ENCODE measurements at regions not wholly inside any gene's neighbourhood (a gene's known extent, or its start where the extent isn't known, plus 50 kb on each side); places are given as distances from the start of the nearest gene placed in this dataset.
A peak's percentile ranks its signal among the peaks of the same experiment; 100 is the strongest.

- Histone ChIP-seq H3K4me1 (ENCODE audit: control insufficient read depth, insufficient read depth, low read length, unreplicated experiment) (peaks cover 7% of the 10 kb centered on the region), H2AFZ (ENCODE audit: low read length, unreplicated experiment) (peak overlapping the region; percentile 60), H3K79me2 (ENCODE audit: control insufficient read depth, insufficient read depth, low read length, unreplicated experiment) (no peaks in the 10 kb centered on the region), H3K27ac (ENCODE audit: low read depth, low read length) (no peak overlapping the region), H3K4me3 (ENCODE audit: low read depth, low read length) (no peak overlapping the region), H3K36me3 (ENCODE audit: insufficient read depth, low read length) (no peaks in the 10 kb centered on the region), H3K27me3 (ENCODE audit: insufficient read depth, low read length) (no peaks in the 10 kb centered on the region)
Observed at GRCh38 chr13:73259061-73260017, 200.5 kb downstream of the KLF5 start.

DNA sequence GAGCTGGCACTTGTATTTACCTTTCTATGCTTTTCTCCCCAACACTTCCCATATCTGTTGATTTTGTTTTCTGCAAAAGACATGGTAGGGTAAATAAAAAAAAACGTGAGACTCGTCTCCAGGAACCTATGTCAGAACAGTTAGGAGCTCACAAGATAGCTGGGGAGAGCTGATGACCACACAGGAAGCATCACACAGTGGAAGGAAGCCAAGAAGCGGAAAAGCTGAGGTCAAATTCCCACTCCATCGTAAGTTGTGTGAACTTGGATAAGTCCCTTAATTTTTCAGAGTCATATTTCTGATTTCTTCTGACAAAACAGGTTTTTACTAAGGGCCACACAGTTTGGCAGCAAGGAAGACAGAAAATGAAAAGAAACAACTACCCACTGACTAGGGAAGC, 199.6 kb downstream of the KLF5 start:
- peaks cover 7% of the 10 kb centered on the region for H3K4me1 ChIP-seq (ENCODE audit: control insufficient read depth, insufficient read depth, low read length, unreplicated experiment)
- no peak overlapping the region for H3K4me3 ChIP-seq (ENCODE audit: low read depth, low read length)
- H3K27me3 ChIP-seq (ENCODE audit: insufficient read depth, low read length), result no peaks in the 10 kb centered on the region
- H3K27ac ChIP-seq (ENCODE audit: low read depth, low read length), result no peak overlapping the region
- H3K79me2 ChIP-seq (ENCODE audit: control insufficient read depth, insufficient read depth, low read length, unreplicated experiment), result no peaks in the 10 kb centered on the region
- H2AFZ ChIP-seq (ENCODE audit: low read length, unreplicated experiment), result no peak overlapping the region
- H3K36me3 ChIP-seq (ENCODE audit: insufficient read depth, low read length), result no peaks in the 10 kb centered on the region

DNA sequence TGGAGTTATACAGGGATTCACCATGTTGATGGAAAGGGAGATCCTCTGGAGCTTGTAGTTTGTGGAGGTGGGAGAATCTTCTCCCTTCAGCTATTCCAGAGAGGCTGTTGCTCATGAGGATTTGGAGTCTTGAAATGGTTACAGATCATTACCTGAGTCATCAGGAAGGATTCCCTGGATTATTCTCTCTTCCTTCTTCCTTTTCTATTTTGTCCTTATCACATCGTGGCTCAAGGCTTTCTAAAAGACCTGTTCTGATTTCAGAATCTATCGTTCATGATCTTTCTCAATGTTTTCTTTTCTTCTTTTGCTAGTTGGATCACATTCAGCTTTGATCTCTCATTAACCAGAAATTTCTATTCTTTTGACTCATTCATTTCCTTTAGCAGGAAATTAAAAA, 196.0 kb downstream of the KLF5 start:
- Histone ChIP-seq H3K27me3 (ENCODE audit: insufficient read depth, low read length) (no peaks in the 10 kb centered on the region), H3K27ac (ENCODE audit: low read depth, low read length) (no peak overlapping the region), H3K4me1 (ENCODE audit: control insufficient read depth, insufficient read depth, low read length, unreplicated experiment) (peaks cover 7% of the 10 kb centered on the region), H2AFZ (ENCODE audit: low read length, unreplicated experiment) (peak overlapping the region; percentile 36), H3K4me3 (ENCODE audit: low read depth, low read length) (no peak overlapping the region), H3K36me3 (ENCODE audit: insufficient read depth, low read length) (no peaks in the 10 kb centered on the region), H3K79me2 (ENCODE audit: control insufficient read depth, insufficient read depth, low read length, unreplicated experiment) (no peaks in the 10 kb centered on the region)

- H3K79me2 ChIP-seq (ENCODE audit: control insufficient read depth, insufficient read depth, low read length, unreplicated experiment), result no peaks in the 10 kb centered on the region
- no peak overlapping the region for H3K27ac ChIP-seq (ENCODE audit: low read depth, low read length)
- no peaks in the 10 kb centered on the region for H3K36me3 ChIP-seq (ENCODE audit: insufficient read depth, low read length)
- no peak overlapping the region for H2AFZ ChIP-seq (ENCODE audit: low read length, unreplicated experiment)
- H3K4me3 ChIP-seq (ENCODE audit: low read depth, low read length), result no peak overlapping the region
- no peaks in the 10 kb centered on the region for H3K27me3 ChIP-seq (ENCODE audit: insufficient read depth, low read length)
- H3K4me1 ChIP-seq (ENCODE audit: control insufficient read depth, insufficient read depth, low read length, unreplicated experiment), result peaks cover 17% of the 10 kb centered on the region
Observed at GRCh38 chr13:73251626-73252265, 192.9 kb downstream of the KLF5 start.

DNA sequence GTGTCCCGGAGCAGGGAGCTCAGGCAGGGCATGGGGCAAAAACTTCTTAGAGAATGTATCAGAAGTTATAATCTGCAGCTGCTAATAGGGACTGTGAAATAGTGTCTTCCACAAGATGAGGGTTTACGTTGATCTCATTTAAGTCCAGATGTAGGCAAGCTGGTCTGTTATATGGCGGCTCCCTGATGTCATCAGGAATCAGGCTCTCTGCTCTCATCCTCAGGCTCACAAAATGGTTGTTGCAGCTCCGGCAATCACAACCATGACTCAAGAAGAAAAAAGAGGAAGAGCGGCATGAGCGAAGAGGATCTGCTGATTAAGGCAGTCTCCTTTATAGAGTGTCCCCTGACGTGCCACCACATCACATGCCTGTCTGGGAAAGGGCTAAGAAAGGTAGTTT, 191.3 kb downstream of the KLF5 start:
- Histone ChIP-seq H3K79me2 (ENCODE audit: control insufficient read depth, insufficient read depth, low read length, unreplicated experiment) (no peaks in the 10 kb centered on the region), H3K27ac (ENCODE audit: low read depth, low read length) (no peak overlapping the region), H3K4me3 (ENCODE audit: low read depth, low read length) (no peak overlapping the region), H3K36me3 (ENCODE audit: insufficient read depth, low read length) (no peaks in the 10 kb centered on the region), H3K4me1 (ENCODE audit: control insufficient read depth, insufficient read depth, low read length, unreplicated experiment) (peaks cover 16% of the 10 kb centered on the region), H3K27me3 (ENCODE audit: insufficient read depth, low read length) (no peaks in the 10 kb centered on the region), H2AFZ (ENCODE audit: low read length, unreplicated experiment) (no peak overlapping the region)

DNA sequence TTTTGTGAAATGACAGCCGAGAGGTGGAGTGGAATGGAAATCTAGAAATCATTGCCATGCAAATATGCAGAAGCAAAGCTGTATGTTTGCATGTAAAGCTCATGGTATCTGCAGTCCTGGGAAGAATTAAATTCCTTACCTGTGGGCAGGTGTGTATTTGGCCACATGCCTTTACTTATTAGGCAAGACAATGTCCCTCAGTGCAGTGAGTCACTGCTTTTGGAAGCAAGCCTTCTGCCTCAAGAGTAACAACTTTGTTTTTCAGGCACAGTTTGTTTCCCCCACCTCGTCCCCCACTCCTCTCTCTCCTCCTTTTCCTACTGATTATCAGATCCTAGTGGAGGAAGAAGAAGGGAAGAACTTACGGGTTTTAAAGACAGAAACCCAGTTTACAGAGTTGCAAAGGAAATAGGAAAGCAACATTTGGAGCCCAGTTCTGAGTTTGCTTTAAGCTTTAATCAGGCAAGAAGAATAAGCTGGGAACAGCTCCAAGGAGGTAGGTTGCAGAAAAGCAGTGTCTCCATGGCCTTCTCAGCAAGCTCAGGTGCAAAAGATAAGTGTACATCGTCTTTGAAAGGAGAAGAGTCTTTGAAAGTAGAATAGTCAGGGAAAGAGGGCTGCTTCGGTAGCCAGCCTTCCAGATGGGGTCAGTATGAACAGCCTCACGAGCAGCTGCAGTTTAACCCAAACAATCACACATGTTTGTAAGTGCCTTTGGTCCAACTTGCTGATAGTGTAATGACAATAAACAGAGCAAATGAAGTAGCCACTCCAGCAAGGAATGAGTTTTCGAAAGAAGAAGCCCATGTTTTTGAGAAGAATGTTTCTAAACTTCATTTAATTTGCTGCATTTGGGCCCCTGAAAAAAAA, 190.1 kb downstream of the KLF5 start:
- no peaks in the 10 kb centered on the region for H3K79me2 ChIP-seq (ENCODE audit: control insufficient read depth, insufficient read depth, low read length, unreplicated experiment)
- peaks cover 10% of the 10 kb centered on the region for H3K4me1 ChIP-seq (ENCODE audit: control insufficient read depth, insufficient read depth, low read length, unreplicated experiment)
- no peak overlapping the region for H2AFZ ChIP-seq (ENCODE audit: low read length, unreplicated experiment)
- no peak overlapping the region for H3K4me3 ChIP-seq (ENCODE audit: low read depth, low read length)
- no peaks in the 10 kb centered on the region for H3K27me3 ChIP-seq (ENCODE audit: insufficient read depth, low read length)
- H3K27ac ChIP-seq (ENCODE audit: low read depth, low read length), result no peak overlapping the region
- H3K36me3 ChIP-seq (ENCODE audit: insufficient read depth, low read length), result no peaks in the 10 kb centered on the region

GRCh38 chr13:73248154-73248553, 189.3 kb downstream of the KLF5 start:
- no peak overlapping the region for H3K27ac ChIP-seq (ENCODE audit: low read depth, low read length)

DNA sequence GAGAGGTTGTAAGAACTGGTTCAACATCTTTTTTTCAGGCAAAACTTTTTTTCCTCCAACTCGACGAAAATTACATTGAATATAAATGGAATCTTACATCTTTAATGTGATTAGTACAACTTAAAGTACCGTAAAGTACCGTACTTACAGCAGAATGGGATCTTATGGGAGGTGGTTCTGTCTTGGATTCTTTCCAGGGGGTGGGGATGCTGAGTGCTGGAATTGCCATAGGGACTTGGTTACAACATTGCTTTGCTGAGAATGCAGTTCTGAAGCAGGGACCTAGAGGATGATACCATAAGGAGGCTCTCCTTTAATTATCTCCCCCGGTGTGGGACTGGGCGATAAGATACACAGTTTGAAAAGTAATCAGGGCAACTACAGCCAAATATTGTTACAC, 186.4 kb downstream of the KLF5 start:
- H3K36me3 ChIP-seq (ENCODE audit: insufficient read depth, low read length), result no peaks in the 10 kb centered on the region
- H3K4me3 ChIP-seq (ENCODE audit: low read depth, low read length), result no peak overlapping the region
- no peak overlapping the region for H3K27ac ChIP-seq (ENCODE audit: low read depth, low read length)
- H3K4me1 ChIP-seq (ENCODE audit: control insufficient read depth, insufficient read depth, low read length, unreplicated experiment), result peaks cover 10% of the 10 kb centered on the region
- no peaks in the 10 kb centered on the region for H3K27me3 ChIP-seq (ENCODE audit: insufficient read depth, low read length)
- no peaks in the 10 kb centered on the region for H3K79me2 ChIP-seq (ENCODE audit: control insufficient read depth, insufficient read depth, low read length, unreplicated experiment)
- no peak overlapping the region for H2AFZ ChIP-seq (ENCODE audit: low read length, unreplicated experiment)

More at GRCh38 chr13:73248154-73248553, 189.3 kb downstream of the KLF5 start:
- Histone ChIP-seq H3K79me2 (ENCODE audit: control insufficient read depth, insufficient read depth, low read length, unreplicated experiment) (no peaks in the 10 kb centered on the region), H3K27me3 (ENCODE audit: insufficient read depth, low read length) (no peaks in the 10 kb centered on the region), H3K36me3 (ENCODE audit: insufficient read depth, low read length) (no peaks in the 10 kb centered on the region), H3K4me3 (ENCODE audit: low read depth, low read length) (no peak overlapping the region), H3K4me1 (ENCODE audit: control insufficient read depth, insufficient read depth, low read length, unreplicated experiment) (peaks cover 10% of the 10 kb centered on the region), H2AFZ (ENCODE audit: low read length, unreplicated experiment) (no peak overlapping the region)

DNA sequence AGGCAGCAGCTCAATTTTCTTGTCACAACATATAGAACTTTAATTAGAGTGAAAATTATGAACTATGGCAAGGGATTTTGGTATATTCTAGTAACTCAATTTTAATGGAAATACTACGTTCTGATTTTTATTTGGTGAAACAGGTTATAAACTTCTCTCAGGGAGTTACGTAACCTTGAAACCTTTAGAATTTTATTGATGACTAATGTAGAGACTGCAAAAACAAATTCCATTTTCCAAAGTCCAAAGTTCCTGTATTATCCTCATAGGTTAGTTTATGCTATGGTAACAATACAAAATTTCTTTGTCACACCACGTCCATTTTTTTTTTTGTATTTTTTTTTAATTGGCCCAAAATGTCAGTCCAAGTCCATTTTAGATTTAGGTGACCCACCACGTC, 185.7 kb downstream of the KLF5 start:
- Histone ChIP-seq H3K4me1 (ENCODE audit: control insufficient read depth, insufficient read depth, low read length, unreplicated experiment) (peaks cover 9% of the 10 kb centered on the region), H3K79me2 (ENCODE audit: control insufficient read depth, insufficient read depth, low read length, unreplicated experiment) (no peaks in the 10 kb centered on the region), H2AFZ (ENCODE audit: low read length, unreplicated experiment) (no peak overlapping the region), H3K27me3 (ENCODE audit: insufficient read depth, low read length) (no peaks in the 10 kb centered on the region), H3K27ac (ENCODE audit: low read depth, low read length) (no peak overlapping the region), H3K4me3 (ENCODE audit: low read depth, low read length) (no peak overlapping the region), H3K36me3 (ENCODE audit: insufficient read depth, low read length) (no peaks in the 10 kb centered on the region)

GRCh38 chr13:73242515-73243015, 183.8 kb downstream of the KLF5 start:
- no peak overlapping the region for H3K4me3 ChIP-seq (ENCODE audit: low read depth, low read length)
- H3K36me3 ChIP-seq (ENCODE audit: insufficient read depth, low read length), result no peaks in the 10 kb centered on the region
- H3K79me2 ChIP-seq (ENCODE audit: control insufficient read depth, insufficient read depth, low read length, unreplicated experiment), result no peaks in the 10 kb centered on the region
- H2AFZ ChIP-seq (ENCODE audit: low read length, unreplicated experiment), result no peak overlapping the region
- H3K27ac ChIP-seq (ENCODE audit: low read depth, low read length), result no peak overlapping the region
- no peaks in the 10 kb centered on the region for H3K27me3 ChIP-seq (ENCODE audit: insufficient read depth, low read length)
- no peaks in the 10 kb centered on the region for H3K4me1 ChIP-seq (ENCODE audit: control insufficient read depth, insufficient read depth, low read length, unreplicated experiment)
